ENCODE measurements at regions not wholly inside any gene's neighbourhood (a gene's known extent, or its start where the extent isn't known, plus 50 kb on each side); places are given as distances from the start of the nearest gene placed in this dataset.

DNA sequence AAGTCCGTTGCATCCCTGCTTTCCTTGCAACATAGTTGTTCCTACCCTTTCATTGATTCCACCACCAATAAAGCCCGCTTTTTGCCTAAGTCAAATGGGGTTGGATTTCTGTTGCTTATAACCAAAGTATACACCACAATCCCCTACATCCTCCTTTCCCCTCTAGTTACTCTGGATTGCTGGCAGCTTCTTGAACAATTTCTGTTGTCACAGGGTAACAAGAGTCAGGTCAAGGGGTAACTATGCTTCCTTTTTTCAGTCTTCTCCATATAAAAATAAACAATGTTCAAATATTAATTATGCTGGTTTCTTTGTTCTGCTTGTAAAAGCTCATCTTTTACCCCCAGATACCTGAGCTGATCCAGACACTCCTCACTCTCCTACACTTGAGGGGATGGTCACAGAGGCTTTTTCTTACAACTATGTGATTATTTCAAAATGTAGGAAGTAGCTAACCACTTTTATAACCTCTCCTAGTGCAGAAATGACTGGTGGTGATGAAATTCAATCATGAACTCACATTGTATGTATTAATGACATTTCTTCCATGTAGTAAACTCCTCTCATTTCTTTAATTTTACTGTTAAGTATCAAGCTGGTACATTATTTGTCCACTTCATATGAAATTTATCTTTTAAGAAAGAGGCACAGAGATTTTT, 136.5 kb downstream of the SNX18 start:
- peaks cover 22 to 46% (median 43%) of the 10 kb centered on the region in 3 donors for H3K4me1 Mint-ChIP-seq
- ATAC-seq (ENCODE audit: low read depth in 2 of 2) (no peak), DNase-seq (no peak)
- no peaks in the 10 kb centered on the region for H3K9me3 Mint-ChIP-seq
- H3K4me3 Mint-ChIP-seq, result peak overlapping the region in 1 of 8 donors; percentile 11
- H3K27ac Mint-ChIP-seq, result peak overlapping the region in 3 of 6 donors; percentile 4 to 41 (median 33)
- H3K27me3 Mint-ChIP-seq, result no peaks in the 10 kb centered on the region
- H3K36me3 Mint-ChIP-seq, result no peaks in the 10 kb centered on the region

DNA sequence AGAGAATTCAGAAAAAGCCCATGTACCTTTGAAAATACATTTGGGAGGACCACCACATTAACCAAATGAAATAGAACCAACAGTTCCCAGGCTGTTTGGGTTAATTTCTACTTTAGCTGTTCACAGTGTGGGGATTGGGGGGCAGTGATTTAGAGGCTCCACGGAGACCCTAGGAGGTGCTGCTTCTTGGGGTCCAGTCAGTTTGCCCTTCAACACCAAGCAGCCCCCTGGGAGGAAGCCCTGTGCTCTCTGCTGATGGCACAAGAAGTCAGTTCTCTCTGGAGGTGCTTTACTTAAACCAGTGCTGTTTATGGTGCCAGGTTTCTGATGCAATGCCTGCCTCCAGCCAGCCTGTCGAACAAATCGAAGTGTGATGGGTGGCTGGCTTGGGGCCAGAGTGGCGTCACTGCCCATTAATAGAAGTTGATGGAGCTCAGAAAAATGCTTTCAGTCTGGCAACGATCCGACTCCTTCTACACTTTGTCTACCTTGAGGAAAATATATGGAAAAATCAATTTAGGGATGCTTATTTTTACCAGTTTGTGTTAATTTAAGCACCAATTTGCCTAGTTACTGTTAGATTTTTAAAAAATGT, 134.0 kb downstream of the SNX18 start:
- Mint-ChIP-seq H3K9me3 (peaks cover 0 to 7% (median 0%) of the 10 kb centered on the region in 7 donors), H3K27ac (peak overlapping the region in 3 of 6 donors; percentile 36 to 77 (median 72)), H3K4me1 (peaks cover 34 to 63% (median 63%) of the 10 kb centered on the region in 3 donors), H3K36me3 (peaks cover 0 to 8% of the 10 kb centered on the region in 2 donors), H3K27me3 (no peaks in the 10 kb centered on the region), H3K4me3 (peak overlapping the region in 1 of 8 donors; percentile 7)
- DNase-seq, result no peak
- ATAC-seq (ENCODE audit: low read depth in 2 of 2), result no peak

DNA sequence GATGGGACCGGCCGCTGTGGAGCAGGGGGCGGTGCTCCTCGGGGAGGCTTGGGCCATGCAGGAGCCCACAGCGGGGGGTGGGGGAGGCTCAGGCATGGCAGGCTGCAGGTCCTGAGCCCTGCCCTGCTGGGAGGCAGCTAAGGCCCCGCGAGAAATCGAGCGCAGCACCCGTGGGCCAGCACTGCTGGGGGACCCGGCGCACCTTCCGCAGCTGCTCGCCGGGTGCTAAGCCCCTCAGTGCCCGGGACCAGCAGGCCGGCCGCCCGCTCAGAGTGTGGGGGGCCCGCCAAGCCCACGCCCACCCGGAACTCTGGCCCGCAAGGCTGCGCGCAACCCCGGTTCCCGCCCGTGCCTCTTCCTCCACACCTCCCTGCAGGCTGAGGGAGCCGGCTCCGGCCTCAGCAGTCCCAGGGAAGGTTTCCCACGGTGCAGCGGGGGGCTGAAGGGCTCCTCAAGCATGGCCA, 131.5 kb downstream of the SNX18 start:
- DNase-seq (no peak), ATAC-seq (ENCODE audit: low read depth in 2 of 2) (no peak)
- H3K36me3 Mint-ChIP-seq, result peaks cover 0 to 8% of the 10 kb centered on the region in 2 donors
- peaks cover 0 to 7% (median 0%) of the 10 kb centered on the region in 7 donors for H3K9me3 Mint-ChIP-seq
- no peaks in the 10 kb centered on the region for H3K27me3 Mint-ChIP-seq
- peaks cover 44 to 70% (median 69%) of the 10 kb centered on the region in 3 donors for H3K4me1 Mint-ChIP-seq
- peak overlapping the region in 2 of 6 donors; percentile 41 to 73 for H3K27ac Mint-ChIP-seq
- no peak overlapping the region for H3K4me3 Mint-ChIP-seq

DNA sequence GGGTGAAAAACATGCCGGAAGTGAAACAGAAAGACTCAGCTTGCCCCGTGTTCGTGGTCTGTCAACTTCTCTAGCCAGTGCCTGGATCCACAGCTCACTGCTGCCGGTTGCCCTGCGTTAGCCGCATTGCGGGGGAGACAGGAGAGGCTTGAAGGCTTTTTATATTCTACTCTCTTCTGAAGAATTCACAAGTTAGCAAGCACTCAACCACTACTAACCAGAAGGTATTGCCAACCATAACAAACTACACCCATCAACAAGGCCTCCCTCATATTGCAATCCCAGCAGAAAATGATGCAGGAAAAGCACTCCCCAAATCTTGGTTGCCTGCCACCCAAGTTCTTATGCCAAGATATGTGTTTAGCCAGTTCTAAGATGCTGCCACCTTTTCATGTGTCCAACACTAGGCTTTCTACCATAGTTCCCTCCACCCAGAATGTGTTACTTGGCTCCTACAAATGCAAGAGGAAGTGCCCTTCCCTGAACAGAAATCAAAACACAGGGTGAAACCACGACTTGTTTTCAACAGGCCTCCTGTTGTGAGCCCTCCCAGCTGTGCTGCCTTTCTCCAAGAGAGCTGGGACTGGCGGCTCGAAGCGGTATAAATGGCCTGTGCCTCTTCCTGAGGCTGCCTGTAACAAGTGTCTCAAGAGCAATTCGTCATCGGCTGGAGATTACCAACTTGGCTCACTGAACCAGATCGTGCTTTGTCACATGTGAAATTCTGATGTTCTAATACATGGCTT, 129.0 kb downstream of the SNX18 start:
- H3K27me3 Mint-ChIP-seq, result no peaks in the 10 kb centered on the region
- peak overlapping the region; percentile 92 to 98 (median 95) for H3K27ac Mint-ChIP-seq
- peaks cover 0 to 8% of the 10 kb centered on the region in 2 donors for H3K36me3 Mint-ChIP-seq
- peak overlapping the region; percentile 67 to 89 (median 82) for H3K4me3 Mint-ChIP-seq
- DNase-seq (peak; percentile 84), ATAC-seq (ENCODE audit: low read depth in 2 of 2) (peak; percentile 89)
- peaks cover 47 to 73% (median 65%) of the 10 kb centered on the region in 3 donors for H3K4me1 Mint-ChIP-seq
- peaks cover 0 to 7% (median 0%) of the 10 kb centered on the region in 7 donors for H3K9me3 Mint-ChIP-seq

DNA sequence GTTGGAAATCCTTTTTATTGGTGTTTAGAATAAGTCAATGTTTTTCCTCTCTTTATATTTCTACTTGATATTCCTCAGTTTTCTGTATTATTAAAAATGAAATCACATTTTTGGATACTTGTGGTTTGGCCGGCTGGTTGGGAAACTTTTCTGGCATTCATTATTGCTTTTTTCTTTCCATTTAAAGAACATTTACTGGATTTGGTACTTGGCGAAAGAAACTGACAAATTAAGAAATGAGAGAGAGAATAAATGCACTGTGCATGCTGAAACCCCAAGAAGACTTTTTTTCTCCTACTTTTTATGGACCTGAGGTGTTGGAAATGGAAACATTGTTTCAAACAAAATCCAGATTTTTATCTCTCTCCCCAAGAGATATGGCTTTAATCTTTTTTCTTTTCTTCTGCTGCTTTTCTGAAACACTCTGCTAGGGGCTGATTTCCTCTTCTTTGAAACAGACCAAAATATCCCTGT, 128.4 kb downstream of the SNX18 start:
- Mint-ChIP-seq H3K36me3 (peaks cover 0 to 8% of the 10 kb centered on the region in 2 donors), H3K27me3 (no peaks in the 10 kb centered on the region), H3K9me3 (peaks cover 0 to 7% (median 0%) of the 10 kb centered on the region in 7 donors), H3K4me1 (peaks cover 46 to 73% (median 65%) of the 10 kb centered on the region in 3 donors), H3K27ac (peak overlapping the region; percentile 92 to 98 (median 95)), H3K4me3 (peak overlapping the region; percentile 67 to 89 (median 82))
- DNase-seq (no peak), ATAC-seq (ENCODE audit: low read depth in 2 of 2) (no peak)

DNA sequence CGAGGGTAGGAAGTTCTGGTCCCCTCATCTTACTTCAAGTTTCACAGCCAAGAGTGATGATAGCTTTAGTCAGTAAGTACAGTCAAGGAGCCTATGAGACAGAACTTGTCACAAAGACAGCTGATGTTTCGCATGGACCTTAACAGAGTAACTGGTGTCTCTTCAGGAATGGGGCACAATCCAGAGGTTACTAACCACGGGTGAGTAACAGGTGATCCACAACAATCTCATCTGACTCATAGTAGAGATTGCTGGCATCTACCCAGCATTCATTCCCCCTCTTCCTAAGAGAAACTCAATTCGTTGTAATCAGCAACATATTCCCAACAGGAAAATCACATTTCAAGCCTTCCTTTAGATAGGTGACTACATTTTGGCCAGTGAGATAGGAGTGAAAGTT, 126.7 kb downstream of the SNX18 start:
- Mint-ChIP-seq H3K4me3 (peak overlapping the region in 3 of 8 donors; percentile 21 to 79 (median 76)), H3K27ac (peak overlapping the region; percentile 29 to 95 (median 92)), H3K9me3 (peaks cover 0 to 7% (median 0%) of the 10 kb centered on the region in 7 donors), H3K27me3 (no peaks in the 10 kb centered on the region), H3K4me1 (peaks cover 48 to 83% (median 69%) of the 10 kb centered on the region in 3 donors), H3K36me3 (peaks cover 0 to 8% of the 10 kb centered on the region in 2 donors)
- ATAC-seq (ENCODE audit: low read depth in 2 of 2) (no peak), DNase-seq (no peak)

DNA sequence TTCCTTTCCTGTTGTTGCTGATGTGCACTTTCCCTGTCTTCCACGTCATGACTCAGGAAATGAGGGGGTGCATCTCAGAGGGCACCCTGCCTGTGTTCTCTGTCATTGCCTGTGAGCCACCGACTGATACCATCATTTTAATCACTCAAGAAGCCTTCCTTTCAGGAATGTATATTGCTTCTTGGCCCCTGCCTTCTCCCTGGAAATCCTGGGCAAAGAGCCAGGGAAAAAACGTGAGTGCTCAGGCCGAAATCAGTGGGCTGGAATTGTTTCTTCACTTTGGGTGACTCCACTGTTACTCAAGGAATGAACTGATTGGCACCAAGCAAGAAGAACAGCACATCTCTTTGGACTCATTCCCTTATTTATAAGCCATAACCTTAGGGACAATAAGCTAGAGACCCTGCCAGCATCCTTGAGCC, 126.1 kb downstream of the SNX18 start:
- Mint-ChIP-seq H3K27ac (peak overlapping the region in 4 of 6 donors; percentile 79 to 95 (median 92)), H3K4me1 (peaks cover 48 to 83% (median 69%) of the 10 kb centered on the region in 3 donors), H3K4me3 (peak overlapping the region in 2 of 8 donors; percentile 12 to 47)

DNA sequence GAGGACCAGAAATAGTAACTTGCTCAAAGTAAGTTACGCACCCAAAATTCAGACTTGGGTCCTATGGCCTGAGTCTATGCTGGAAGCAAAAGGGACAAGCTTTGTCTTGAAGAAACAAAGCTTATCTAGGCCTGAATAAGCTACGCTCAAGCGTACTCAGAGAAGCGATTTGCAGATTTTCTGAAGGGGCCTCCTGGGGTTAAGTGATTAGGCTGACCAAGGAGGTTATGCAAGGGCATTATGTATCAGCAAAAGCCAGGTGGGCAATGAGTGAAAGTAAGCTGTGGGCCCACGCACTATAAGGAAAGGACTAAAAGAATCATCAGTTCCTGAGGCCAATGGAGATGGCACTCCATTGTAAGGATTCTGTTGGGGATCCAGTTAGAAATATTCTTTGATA, 122.1 kb downstream of the SNX18 start:
- Mint-ChIP-seq H3K27ac (peak overlapping the region in 1 of 6 donors; percentile 49), H3K9me3 (no peaks in the 10 kb centered on the region), H3K4me3 (peak overlapping the region in 1 of 8 donors; percentile 54), H3K27me3 (no peaks in the 10 kb centered on the region), H3K36me3 (no peaks in the 10 kb centered on the region), H3K4me1 (peaks cover 19 to 45% (median 35%) of the 10 kb centered on the region in 3 donors)
- ATAC-seq (ENCODE audit: low read depth in 2 of 2) (no peak), DNase-seq (no peak)

More for the DNA sequence above, 126.1 kb downstream of the SNX18 start:
- peaks cover 0 to 7% (median 0%) of the 10 kb centered on the region in 7 donors for H3K9me3 Mint-ChIP-seq
- H3K27me3 Mint-ChIP-seq, result no peaks in the 10 kb centered on the region
- H3K36me3 Mint-ChIP-seq, result peaks cover 0 to 8% of the 10 kb centered on the region in 2 donors
- ATAC-seq (ENCODE audit: low read depth in 2 of 2) (no peak), DNase-seq (no peak)

DNA sequence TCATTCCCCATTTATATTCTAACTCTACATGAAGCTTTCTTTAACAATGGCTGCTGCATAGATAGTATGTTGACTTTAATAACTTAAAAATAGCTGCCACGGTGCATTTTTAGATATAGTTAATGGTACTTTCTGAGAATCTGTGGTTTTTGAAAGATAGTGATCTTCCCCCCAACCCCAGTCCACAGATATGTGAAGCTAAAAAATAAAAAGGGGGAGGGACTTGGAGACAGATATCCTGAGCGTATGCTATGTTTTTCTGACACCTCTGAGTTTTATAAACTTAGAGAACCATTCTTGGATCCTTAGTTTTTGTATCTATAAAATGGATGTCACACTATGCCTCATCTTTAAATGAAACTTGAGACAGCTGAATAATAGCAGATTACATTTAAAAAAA, 120.5 kb downstream of the SNX18 start:
- Mint-ChIP-seq H3K4me1 (peaks cover 11 to 32% (median 22%) of the 10 kb centered on the region in 3 donors), H3K27ac (no peak overlapping the region), H3K9me3 (no peaks in the 10 kb centered on the region), H3K4me3 (no peak overlapping the region), H3K27me3 (no peaks in the 10 kb centered on the region), H3K36me3 (no peaks in the 10 kb centered on the region)
- no peak for ATAC-seq (ENCODE audit: low read depth in 2 of 2)
- no peak for DNase-seq

DNA sequence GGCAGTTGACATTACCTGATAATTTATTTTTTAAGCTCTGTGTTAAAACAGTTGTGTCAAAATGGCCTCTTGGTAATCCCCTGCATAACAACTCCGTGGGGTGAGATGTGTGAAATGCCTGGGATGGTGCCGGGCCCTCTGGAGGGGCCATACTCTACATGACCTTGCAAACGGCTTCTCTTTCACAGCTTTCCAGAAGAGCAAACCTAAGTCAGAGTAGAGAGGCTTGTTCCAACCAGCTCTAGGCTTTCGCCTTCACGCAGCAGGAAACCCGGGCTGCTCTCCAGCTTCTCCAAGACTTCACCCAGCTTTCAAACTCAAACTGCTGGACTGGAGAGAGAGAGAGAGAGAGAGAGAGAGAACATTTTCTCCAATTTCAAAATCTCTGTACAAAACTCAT, 120.1 kb downstream of the SNX18 start:
- DNase-seq, result no peak
- no peaks in the 10 kb centered on the region for H3K27me3 Mint-ChIP-seq
- H3K27ac Mint-ChIP-seq, result no peak overlapping the region
- H3K4me1 Mint-ChIP-seq, result peaks cover 11 to 35% (median 22%) of the 10 kb centered on the region in 3 donors
- ATAC-seq (ENCODE audit: low read depth in 2 of 2), result no peak
- H3K9me3 Mint-ChIP-seq, result no peaks in the 10 kb centered on the region
- H3K4me3 Mint-ChIP-seq, result peak overlapping the region in 1 of 8 donors; percentile 57
- H3K36me3 Mint-ChIP-seq, result no peaks in the 10 kb centered on the region

DNA sequence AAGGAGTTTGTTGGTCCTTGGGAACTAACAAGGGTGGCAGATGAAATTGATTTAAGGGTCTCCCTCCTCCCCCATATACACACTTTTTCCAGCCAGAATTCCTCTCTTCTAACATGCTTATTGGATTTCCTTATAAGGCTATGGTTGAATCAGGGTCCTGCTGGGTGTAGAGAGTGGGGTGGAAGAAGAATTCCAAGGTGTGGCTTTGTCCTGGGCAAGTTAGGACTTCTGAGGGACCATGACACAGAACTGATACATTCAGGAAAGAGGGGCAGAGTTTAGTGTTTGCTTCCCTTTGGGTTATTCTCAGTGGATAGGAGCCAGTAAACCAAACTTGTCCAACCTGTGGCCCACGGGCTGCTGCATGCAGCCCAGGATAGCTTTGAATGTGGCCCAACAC, 116.5 kb downstream of the SNX18 start:
- Mint-ChIP-seq H3K4me1 (peaks cover 0 to 5% (median 5%) of the 10 kb centered on the region in 3 donors), H3K36me3 (no peaks in the 10 kb centered on the region), H3K4me3 (no peak overlapping the region), H3K27me3 (no peaks in the 10 kb centered on the region), H3K27ac (no peak overlapping the region), H3K9me3 (peaks cover 0 to 13% (median 2%) of the 10 kb centered on the region in 7 donors)
- no peak for DNase-seq
- ATAC-seq (ENCODE audit: low read depth in 2 of 2), result no peak

DNA sequence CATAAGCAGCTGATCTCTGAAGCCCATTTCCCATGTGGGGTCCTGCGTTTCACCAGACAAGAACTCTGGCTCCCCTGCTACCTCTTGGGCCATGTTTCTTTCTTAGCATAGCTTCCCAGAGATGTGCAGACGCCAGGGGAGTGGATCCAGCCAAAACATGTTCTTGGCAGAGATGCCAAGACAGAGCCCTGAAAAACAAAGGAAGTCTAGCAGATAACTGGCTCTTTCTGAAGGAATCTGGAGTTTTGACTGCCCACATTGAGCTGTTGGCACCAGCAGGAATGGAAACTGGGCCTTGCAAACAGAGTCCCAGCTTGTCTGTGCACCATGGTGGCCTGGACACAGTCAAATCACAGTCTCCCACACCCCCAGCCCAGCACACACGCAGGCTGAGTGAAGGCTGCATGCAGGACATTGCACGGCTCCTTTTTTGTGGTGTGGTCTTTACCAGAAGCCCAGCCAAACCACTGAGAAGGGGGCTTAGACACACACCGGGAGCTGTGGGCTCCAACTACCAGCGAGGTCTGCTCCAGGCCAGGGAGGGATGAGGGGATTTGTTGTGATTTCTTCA, 114.7 kb downstream of the SNX18 start:
- Mint-ChIP-seq H3K36me3 (no peaks in the 10 kb centered on the region), H3K27me3 (no peaks in the 10 kb centered on the region), H3K27ac (no peak overlapping the region), H3K9me3 (peaks cover 0 to 15% (median 2%) of the 10 kb centered on the region in 7 donors), H3K4me3 (no peak overlapping the region), H3K4me1 (peaks cover 8 to 17% (median 10%) of the 10 kb centered on the region in 3 donors)
- no peak for ATAC-seq (ENCODE audit: low read depth in 2 of 2)
- DNase-seq, result no peak
